ENCODE measurements at regions not wholly inside any gene's neighbourhood (a gene's known extent, or its start where the extent isn't known, plus 50 kb on each side); places are given as distances from the start of the nearest gene placed in this dataset.

GRCh38 chr5:97365918-97366317, 182.9 kb upstream of the RIOK2 start (continued):
- TF ChIP-seq CHD7 (IDR thresholded peaks at IDR 0.05; ENCODE audit: insufficient replicate concordance, low read length) (no peak), SIX5 (IDR thresholded peaks at IDR 0.05; ENCODE audit: low read depth, low read length) (no peak), GABPA (IDR thresholded peaks at IDR 0.05; ENCODE audit: borderline replicate concordance, insufficient read depth, low read length) (no peak), RAD21 (IDR thresholded peaks at IDR 0.05 in 1 of 2, conservative IDR thresholded peaks at IDR 0.05 in 1 of 2; ENCODE audit: low read depth in 2 of 2, low read length in 2 of 2) (no peak), TCF12 (IDR thresholded peaks at IDR 0.05; ENCODE audit: low read depth, low read length) (no peak), HDAC6 (IDR thresholded peaks at IDR 0.05; ENCODE audit: low read depth, low read length) (no peak), KDM4A (IDR thresholded peaks at IDR 0.05; ENCODE audit: low read depth, low read length, severe bottlenecking) (no peak), PHF8 (conservative IDR thresholded peaks at IDR 0.05; ENCODE audit: low read depth, low read length) (no peak), SAP30 (IDR thresholded peaks at IDR 0.05; ENCODE audit: insufficient read depth, insufficient replicate concordance, low read length) (no peak), POU5F1 (IDR thresholded peaks at IDR 0.05; ENCODE audit: low read depth, low read length) (no peak), JUND (IDR thresholded peaks at IDR 0.05; ENCODE audit: low read length) (no peak)

Data from H1 (cell line).